GM21528 (cell line): ENCODE measurements at regions not wholly inside any gene's neighbourhood (a gene's known extent, or its start where the extent isn't known, plus 50 kb on each side); places are given as distances from the start of the nearest gene placed in this dataset.

Experiments
- ATAC-seq: cut with Tn5 transposase; IDR thresholded peaks from one replicate; pipeline ENCODE4 v1.9.1; 2021; ENCODE audit warnings: mild to moderate bottlenecking, moderate library complexity; ENCODE audit not compliant: unreplicated experiment, low FRiP score

GRCh38 chr16:79543219-79543618 is 57.3 kb downstream of the MAF start:
- ATAC-seq: no peak

GRCh38 chr16:79542237-79542774 is 58.2 kb downstream of the MAF start:
- no peak for ATAC-seq

GRCh38 chr16:79540825-79541595 is 59.5 kb downstream of the MAF start:
- ATAC-seq: no peak

- ATAC-seq: no peak
Measured at GRCh38 chr16:79537584-79537983, 63.0 kb downstream of the MAF start.

GRCh38 chr16:79536958-79537357 is 63.6 kb downstream of the MAF start:
- ATAC-seq: no peak

GRCh38 chr16:79535130-79535529 is 65.4 kb downstream of the MAF start:
- ATAC-seq: no peak

- no peak for ATAC-seq
Measured at GRCh38 chr16:79534143-79534542, 66.4 kb downstream of the MAF start.

GRCh38 chr16:79533292-79533691 is 67.2 kb downstream of the MAF start:
- no peak for ATAC-seq

- ATAC-seq: no peak
Measured at GRCh38 chr16:79532785-79533184, 67.8 kb downstream of the MAF start.

GRCh38 chr16:79532273-79532672 is 68.3 kb downstream of the MAF start:
- no peak for ATAC-seq

- no peak for ATAC-seq
Measured at GRCh38 chr16:79528338-79528737, 72.2 kb downstream of the MAF start.

- ATAC-seq: no peak
Measured at GRCh38 chr16:79523971-79524370, 76.6 kb downstream of the MAF start.

GRCh38 chr16:79519448-79519847 is 81.1 kb downstream of the MAF start:
- no peak for ATAC-seq

- ATAC-seq: no peak
Measured at GRCh38 chr16:79517156-79517555, 83.4 kb downstream of the MAF start.

- ATAC-seq: no peak
Measured at GRCh38 chr16:79510879-79511278, 89.7 kb downstream of the MAF start.

GRCh38 chr16:79509906-79510305 is 90.6 kb downstream of the MAF start:
- no peak for ATAC-seq

- ATAC-seq: no peak
Measured at GRCh38 chr16:79509211-79509631, 91.3 kb downstream of the MAF start.

- ATAC-seq: no peak
Measured at GRCh38 chr16:79508294-79508693, 92.2 kb downstream of the MAF start.

- no peak for ATAC-seq
Measured at GRCh38 chr16:79505344-79505743, 95.2 kb downstream of the MAF start.

GRCh38 chr16:79503511-79503910 is 97.0 kb downstream of the MAF start:
- ATAC-seq: no peak

GRCh38 chr16:79501446-79501845 is 99.1 kb downstream of the MAF start:
- no peak for ATAC-seq

- ATAC-seq: no peak
Measured at GRCh38 chr16:79500866-79501265, 99.7 kb downstream of the MAF start.
